ENCODE measurements at regions not wholly inside any gene's neighbourhood (a gene's known extent, or its start where the extent isn't known, plus 50 kb on each side); places are given as distances from the start of the nearest gene placed in this dataset.

- TF ChIP-seq GLI4 (CRISPR knock-in tag; IDR thresholded peaks at IDR 0.05; ENCODE audit: borderline replicate concordance): no peak
- no peak for TF ChIP-seq NFYC (CRISPR knock-in tag; IDR thresholded peaks at IDR 0.05)
- TF ChIP-seq SNAPC2 (CRISPR knock-in tag; IDR thresholded peaks at IDR 0.05): no peak
- TF ChIP-seq SP140L (CRISPR knock-in tag; IDR thresholded peaks at IDR 0.05; ENCODE audit: borderline replicate concordance): no peak
- TF ChIP-seq E2F1 (CRISPR knock-in tag; IDR thresholded peaks at IDR 0.05): no peak
- TF ChIP-seq PHF21A (CRISPR knock-in tag; IDR thresholded peaks at IDR 0.05): peak; percentile 68
- TF ChIP-seq SRSF1 (optimal IDR thresholded peaks at IDR 0.05; ENCODE audit: low read depth, low read length): no peak
- no peak; the same call in 1 of the 2 replicates for TF ChIP-seq ZNF431 (CRISPR knock-in tag; IDR thresholded peaks at IDR 0.05; ENCODE audit: borderline replicate concordance, low read depth)
- TF ChIP-seq HMGXB4 (CRISPR knock-in tag; IDR thresholded peaks at IDR 0.05; ENCODE audit: borderline replicate concordance in 1 of 2, low read depth in 1 of 2): peak in 1 of 2 experiments; percentile 34; a peak in 1 of 4 replicates
- TF ChIP-seq ZNF121 (CRISPR knock-in tag; IDR thresholded peaks at IDR 0.05): no peak
- no peak for TF ChIP-seq PRPF4 (IDR thresholded peaks at IDR 0.05; ENCODE audit: low read depth, low read length, poor library complexity, severe bottlenecking)
- TF ChIP-seq ZNF513 (CRISPR knock-in tag; conservative IDR thresholded peaks at IDR 0.05): no peak
- no peak for TF ChIP-seq SKI (IDR thresholded peaks at IDR 0.05; ENCODE audit: partially characterized antibody)
- TF ChIP-seq HMG20B (CRISPR knock-in tag; conservative IDR thresholded peaks at IDR 0.05): no peak
- peak; percentile 65; the same call in 1 of the 2 replicates for TF ChIP-seq NCOR1 (IDR thresholded peaks at IDR 0.05; ENCODE audit: borderline replicate concordance, low read length)
- peak; percentile 57; the same call in 1 of the 2 replicates for TF ChIP-seq NFKB2 (CRISPR knock-in tag; IDR thresholded peaks at IDR 0.05; ENCODE audit: borderline replicate concordance)
- no peak for TF ChIP-seq ZSCAN25 (CRISPR knock-in tag; IDR thresholded peaks at IDR 0.05)
- no peak for TF ChIP-seq TCF12 (IDR thresholded peaks at IDR 0.05)
- 0 out of 2 replicates have a peak, but pooled peaks have one; percentile 70 for TF ChIP-seq TCF12 (CRISPR knock-in tag; IDR thresholded peaks at IDR 0.05)
- TF ChIP-seq ZNF276 (CRISPR knock-in tag; IDR thresholded peaks at IDR 0.05; ENCODE audit: low read depth): no peak; the same call in 1 of the 2 replicates
- TF ChIP-seq BHLHE40 (IDR thresholded peaks at IDR 0.05; ENCODE audit: low read length): no peak
- TF ChIP-seq NR3C1 (CRISPR knock-in tag; IDR thresholded peaks at IDR 0.05): no peak
- TF ChIP-seq ZNF674 (CRISPR knock-in tag; IDR thresholded peaks at IDR 0.05; ENCODE audit: low read depth): no peak
- TF ChIP-seq CBX1 (IDR thresholded peaks at IDR 0.05; ENCODE audit: low read depth): no peak
These were observed 117.4 kb upstream of the COPS8 start (continued) for GRCh38 chr2:236968101-236968879.

All from HepG2 (cell line).